ENCODE measurements at regions not wholly inside any gene's neighbourhood (a gene's known extent, or its start where the extent isn't known, plus 50 kb on each side); places are given as distances from the start of the nearest gene placed in this dataset.
"Not testable (repeated sequence)": the region's sequence is repeated elsewhere in the genome, so short reads cannot be mapped to it uniquely, and the experiment has no call there.

DNA sequence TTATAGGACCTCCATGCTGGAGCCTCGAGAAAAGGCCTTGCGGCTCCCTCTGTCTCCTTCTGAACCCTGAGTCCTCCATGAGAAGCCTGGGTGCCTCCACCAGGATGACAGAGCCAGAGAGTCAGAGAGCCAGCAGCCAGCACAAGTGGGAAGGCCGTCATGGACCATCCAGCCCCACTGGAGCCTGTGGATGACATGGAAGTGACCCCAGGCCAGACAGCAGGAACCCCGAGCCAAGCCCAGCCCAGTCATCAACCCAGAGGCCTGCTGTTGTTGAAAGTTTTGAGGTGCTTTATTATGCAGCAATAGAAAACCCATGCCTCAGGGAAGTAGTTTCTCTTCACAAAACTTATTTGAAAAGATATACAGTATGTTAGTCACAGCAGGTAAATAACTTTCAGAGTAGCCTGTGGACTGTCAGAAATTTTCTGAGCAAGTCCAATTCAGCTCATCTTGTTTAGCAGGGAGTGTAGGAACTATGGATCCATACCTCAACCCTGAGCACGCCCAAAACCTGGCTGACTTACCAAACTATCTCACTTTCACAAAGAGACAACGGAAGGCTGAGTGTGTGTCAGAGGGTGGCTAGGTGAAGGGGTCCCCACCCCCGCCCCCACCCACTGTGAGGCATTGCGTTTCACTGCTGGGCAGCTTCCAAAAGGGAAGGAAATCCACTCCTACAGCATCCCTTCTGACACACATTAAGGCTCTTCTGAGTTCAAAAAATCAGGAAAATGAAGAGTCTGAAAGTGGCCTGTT lies 79.9 kb upstream of the NDUFV2 start:
- no peaks in the 10 kb centered on the region for H3K27me3 ChIP-seq (ENCODE audit: insufficient read depth, low read length, poor library complexity)
- H3K36me3 ChIP-seq (ENCODE audit: control insufficient read depth, insufficient read depth, low read length) = no peaks in the 10 kb centered on the region
- H3K9ac ChIP-seq (ENCODE audit: low read length) = no peak overlapping the region
- no peak overlapping the region for H3K4me3 ChIP-seq (ENCODE audit: low read length)
- no peak overlapping the region for H3K4me2 ChIP-seq (ENCODE audit: low read length)
- no peak overlapping the region for H2AK5ac ChIP-seq (ENCODE audit: low read length)
- peak overlapping the region; percentile 20 for H3K4ac ChIP-seq (ENCODE audit: low read depth, low read length)
- WGBS (ENCODE audit: extremely low coverage, insufficient coverage, low lambda C conversion rate) = no CpG with 5 or more reads among the region's 8 CpGs
- H2BK15ac ChIP-seq (replicated peaks; ENCODE audit: low read depth) = peak overlapping the region; percentile 85
- no peak overlapping the region for H4K8ac ChIP-seq (ENCODE audit: low read depth, low read length)
- no peak overlapping the region for H3K27ac ChIP-seq (ENCODE audit: low read depth, low read length)
- DNase-seq = no peak
- H3K18ac ChIP-seq (ENCODE audit: low read length) = no peak overlapping the region
- H2BK120ac ChIP-seq (ENCODE audit: low read depth, low read length) = no peak overlapping the region
- H3K79me1 ChIP-seq (ENCODE audit: low read length) = no peaks in the 10 kb centered on the region
- no peak overlapping the region for H2BK5ac ChIP-seq (ENCODE audit: low read length)
- H3K23ac ChIP-seq (ENCODE audit: low read length) = no peak overlapping the region
- H3K4me1 ChIP-seq (ENCODE audit: control insufficient read depth, low read depth, low read length) = no peaks in the 10 kb centered on the region
- H3K56ac ChIP-seq (ENCODE audit: low read length) = no peak overlapping the region
- no peaks in the 10 kb centered on the region for H3K79me2 ChIP-seq (ENCODE audit: control insufficient read depth, insufficient read depth, low read length)
- no peak overlapping the region for H4K5ac ChIP-seq (ENCODE audit: low read length)

DNA sequence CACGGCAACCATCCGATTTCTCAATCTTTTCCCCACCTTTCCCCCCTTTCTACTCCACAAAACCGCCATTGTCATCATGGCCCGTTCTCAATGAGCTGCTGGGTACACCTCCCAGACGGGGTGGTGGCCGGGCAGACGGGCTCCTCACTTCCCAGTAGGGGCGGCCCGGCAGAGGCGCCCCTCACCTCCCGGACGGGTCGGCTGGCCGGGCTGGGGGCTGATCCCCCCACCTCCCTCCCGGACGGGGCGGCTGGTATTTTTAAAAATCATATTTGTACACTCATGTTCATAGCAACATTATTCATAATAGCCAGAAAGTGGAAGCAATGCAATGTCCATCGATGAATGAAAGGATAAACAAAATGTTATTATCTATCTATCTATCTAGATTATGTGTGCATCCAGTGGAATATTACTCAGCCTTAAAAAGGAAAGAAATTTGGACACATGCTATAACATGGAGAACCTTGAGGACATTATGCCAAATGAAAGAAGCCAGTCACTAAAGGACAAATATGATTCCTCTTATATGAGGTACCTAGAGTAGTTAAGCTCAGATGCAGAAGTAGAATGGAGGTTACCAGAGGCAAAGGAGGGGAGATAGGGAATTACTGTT lies 78.4 kb upstream of the NDUFV2 start:
- H3K23ac ChIP-seq (ENCODE audit: low read length); H3K18ac ChIP-seq (ENCODE audit: low read length); DNase-seq; H3K79me2 ChIP-seq (ENCODE audit: control insufficient read depth, insufficient read depth, low read length); H4K5ac ChIP-seq (ENCODE audit: low read length); H3K36me3 ChIP-seq (ENCODE audit: control insufficient read depth, insufficient read depth, low read length); H3K27ac ChIP-seq (ENCODE audit: low read depth, low read length); H3K4me2 ChIP-seq (ENCODE audit: low read length); H2AK5ac ChIP-seq (ENCODE audit: low read length); H3K79me1 ChIP-seq (ENCODE audit: low read length); H3K9ac ChIP-seq (ENCODE audit: low read length); H2BK120ac ChIP-seq (ENCODE audit: low read depth, low read length); H3K4me3 ChIP-seq (ENCODE audit: low read length); H2BK5ac ChIP-seq (ENCODE audit: low read length); H3K4ac ChIP-seq (ENCODE audit: low read depth, low read length); H3K4me1 ChIP-seq (ENCODE audit: control insufficient read depth, low read depth, low read length); H3K56ac ChIP-seq (ENCODE audit: low read length); H2BK15ac ChIP-seq (replicated peaks; ENCODE audit: low read depth); H4K8ac ChIP-seq (ENCODE audit: low read depth, low read length); H3K27me3 ChIP-seq (ENCODE audit: insufficient read depth, low read length, poor library complexity): not testable (repeated sequence)
- no CpG with 5 or more reads among the region's 18 CpGs for WGBS (ENCODE audit: extremely low coverage, insufficient coverage, low lambda C conversion rate)

DNA sequence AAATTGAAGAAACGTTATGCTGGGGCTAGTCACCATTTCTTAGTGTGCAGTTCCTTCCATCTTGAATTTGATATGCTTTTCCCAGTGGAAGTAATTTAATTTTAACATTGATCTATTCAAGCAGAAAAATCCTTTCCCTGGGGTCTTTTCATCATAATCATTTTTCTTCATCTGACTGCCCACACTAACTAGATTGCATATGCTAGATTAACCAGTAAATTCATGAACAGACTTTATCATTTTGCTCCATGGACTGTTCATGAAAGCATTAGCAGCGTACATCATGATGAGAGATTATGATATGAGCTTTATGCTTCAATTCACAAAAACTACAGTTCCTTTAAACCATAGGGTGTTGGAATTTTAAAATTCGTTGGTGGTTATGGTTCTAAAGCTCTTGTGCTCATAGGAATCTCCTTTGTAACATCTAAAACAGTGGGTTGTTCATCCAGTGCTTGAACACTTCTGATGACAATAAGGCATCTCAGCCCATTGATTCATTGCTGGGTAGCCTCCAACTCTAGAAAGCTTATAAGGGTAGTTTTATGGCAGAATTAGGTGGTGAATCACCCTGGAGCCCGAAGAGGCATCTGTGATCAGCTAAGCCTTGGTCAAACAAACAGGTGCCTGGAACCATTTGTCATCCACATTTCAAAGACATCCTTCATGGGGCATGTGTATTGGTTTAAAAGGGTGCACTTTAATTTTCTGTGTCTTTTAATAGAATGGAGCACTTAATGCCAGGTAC lies 77.2 kb upstream of the NDUFV2 start:
- Histone ChIP-seq H3K4me2 (ENCODE audit: low read length) (no peak overlapping the region), H3K79me1 (ENCODE audit: low read length) (no peaks in the 10 kb centered on the region), H3K4me1 (ENCODE audit: control insufficient read depth, low read depth, low read length) (no peaks in the 10 kb centered on the region), H3K36me3 (ENCODE audit: control insufficient read depth, insufficient read depth, low read length) (no peaks in the 10 kb centered on the region), H2AK5ac (ENCODE audit: low read length) (no peak overlapping the region), H4K8ac (ENCODE audit: low read depth, low read length) (no peak overlapping the region), H3K23ac (ENCODE audit: low read length) (no peak overlapping the region), H2BK15ac (replicated peaks; ENCODE audit: low read depth) (no peak overlapping the region), H3K9ac (ENCODE audit: low read length) (no peak overlapping the region), H3K27ac (ENCODE audit: low read depth, low read length) (no peak overlapping the region), H2BK5ac (ENCODE audit: low read length) (no peak overlapping the region), H3K27me3 (ENCODE audit: insufficient read depth, low read length, poor library complexity) (no peaks in the 10 kb centered on the region), H2BK120ac (ENCODE audit: low read depth, low read length) (no peak overlapping the region), H3K79me2 (ENCODE audit: control insufficient read depth, insufficient read depth, low read length) (no peaks in the 10 kb centered on the region), H3K18ac (ENCODE audit: low read length) (no peak overlapping the region), H3K4me3 (ENCODE audit: low read length) (no peak overlapping the region), H3K56ac (ENCODE audit: low read length) (no peak overlapping the region), H4K5ac (ENCODE audit: low read length) (no peak overlapping the region), H3K4ac (ENCODE audit: low read depth, low read length) (no peak overlapping the region)
- WGBS (ENCODE audit: extremely low coverage, insufficient coverage, low lambda C conversion rate) = no CpG with 5 or more reads among the region's 4 CpGs
- no peak for DNase-seq

DNA sequence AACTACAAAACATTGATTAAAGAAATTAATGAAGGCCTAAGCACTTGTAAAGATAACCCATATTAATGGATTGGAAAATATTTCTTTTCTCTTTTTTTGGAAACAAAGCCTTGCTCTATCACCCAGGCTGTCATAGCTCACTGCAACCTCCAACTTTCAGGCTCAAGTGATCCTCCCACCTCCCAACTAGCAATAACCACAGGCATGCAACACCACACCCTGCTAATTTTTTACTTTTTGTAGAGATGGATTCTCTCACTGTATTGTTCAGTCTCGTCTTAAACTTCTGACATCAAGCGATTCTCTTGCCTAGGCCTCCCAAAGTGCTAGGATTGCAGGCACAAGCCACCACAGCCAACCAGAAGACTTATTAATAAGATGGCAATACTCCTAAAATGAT lies 73.4 kb upstream of the NDUFV2 start:
- no peaks in the 10 kb centered on the region for H3K36me3 ChIP-seq (ENCODE audit: control insufficient read depth, insufficient read depth, low read length)

DNA sequence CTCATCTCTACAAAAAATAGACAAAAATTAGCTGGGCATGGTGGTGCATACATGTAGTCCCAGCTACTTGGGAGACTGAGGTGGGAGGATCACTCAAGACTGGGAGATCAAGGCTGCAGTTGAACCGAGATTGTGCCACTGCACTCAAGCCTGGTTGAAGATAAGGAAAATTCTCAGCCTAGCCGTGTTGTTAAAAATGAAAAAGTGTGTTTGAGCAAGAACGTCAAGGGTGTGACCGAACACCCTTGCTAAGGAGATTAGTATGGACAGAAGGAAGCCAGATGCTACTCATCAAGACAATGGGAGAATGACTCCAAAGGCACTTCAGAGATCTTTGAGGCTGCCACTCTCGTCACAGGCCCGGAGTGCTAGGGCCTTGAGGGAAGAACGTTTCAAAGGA lies 70.0 kb upstream of the NDUFV2 start:
- no peak overlapping the region for H3K4me3 ChIP-seq (ENCODE audit: low read length)

More for the DNA sequence above, 73.4 kb upstream of the NDUFV2 start:
- Histone ChIP-seq H2BK5ac (ENCODE audit: low read length) (no peak overlapping the region), H3K27me3 (ENCODE audit: insufficient read depth, low read length, poor library complexity) (no peaks in the 10 kb centered on the region), H2BK15ac (replicated peaks; ENCODE audit: low read depth) (no peak overlapping the region), H3K56ac (ENCODE audit: low read length) (no peak overlapping the region), H3K4me3 (ENCODE audit: low read length) (no peak overlapping the region), H3K23ac (ENCODE audit: low read length) (no peak overlapping the region), H3K4ac (ENCODE audit: low read depth, low read length) (no peak overlapping the region), H3K9ac (ENCODE audit: low read length) (no peak overlapping the region), H4K8ac (ENCODE audit: low read depth, low read length) (no peak overlapping the region), H3K27ac (ENCODE audit: low read depth, low read length) (no peak overlapping the region), H3K4me1 (ENCODE audit: control insufficient read depth, low read depth, low read length) (no peaks in the 10 kb centered on the region), H2BK120ac (ENCODE audit: low read depth, low read length) (no peak overlapping the region), H3K4me2 (ENCODE audit: low read length) (no peak overlapping the region), H3K79me2 (ENCODE audit: control insufficient read depth, insufficient read depth, low read length) (no peaks in the 10 kb centered on the region), H4K5ac (ENCODE audit: low read length) (no peak overlapping the region), H3K18ac (ENCODE audit: low read length) (no peak overlapping the region), H2AK5ac (ENCODE audit: low read length) (no peak overlapping the region), H3K79me1 (ENCODE audit: low read length) (no peaks in the 10 kb centered on the region)
- no CpG with 5 or more reads among the region's 2 CpGs for WGBS (ENCODE audit: extremely low coverage, insufficient coverage, low lambda C conversion rate)
- DNase-seq = no peak

More for the DNA sequence above, 70.0 kb upstream of the NDUFV2 start:
- H2BK15ac ChIP-seq (replicated peaks; ENCODE audit: low read depth) = no peak overlapping the region
- no peak overlapping the region for H3K56ac ChIP-seq (ENCODE audit: low read length)
- no CpG with 5 or more reads among the region's 7 CpGs for WGBS (ENCODE audit: extremely low coverage, insufficient coverage, low lambda C conversion rate)
- H3K27me3 ChIP-seq (ENCODE audit: insufficient read depth, low read length, poor library complexity) = no peaks in the 10 kb centered on the region
- no peak overlapping the region for H2BK120ac ChIP-seq (ENCODE audit: low read depth, low read length)
- no peaks in the 10 kb centered on the region for H3K79me2 ChIP-seq (ENCODE audit: control insufficient read depth, insufficient read depth, low read length)
- no peak overlapping the region for H3K9ac ChIP-seq (ENCODE audit: low read length)
- H2AK5ac ChIP-seq (ENCODE audit: low read length) = no peak overlapping the region
- no peaks in the 10 kb centered on the region for H3K36me3 ChIP-seq (ENCODE audit: control insufficient read depth, insufficient read depth, low read length)
- H3K79me1 ChIP-seq (ENCODE audit: low read length) = no peaks in the 10 kb centered on the region
- no peaks in the 10 kb centered on the region for H3K4me1 ChIP-seq (ENCODE audit: control insufficient read depth, low read depth, low read length)
- no peak overlapping the region for H3K27ac ChIP-seq (ENCODE audit: low read depth, low read length)
- H3K18ac ChIP-seq (ENCODE audit: low read length) = no peak overlapping the region
- no peak for DNase-seq
- H3K23ac ChIP-seq (ENCODE audit: low read length) = no peak overlapping the region
- no peak overlapping the region for H4K5ac ChIP-seq (ENCODE audit: low read length)
- no peak overlapping the region for H3K4ac ChIP-seq (ENCODE audit: low read depth, low read length)
- no peak overlapping the region for H2BK5ac ChIP-seq (ENCODE audit: low read length)
- no peak overlapping the region for H4K8ac ChIP-seq (ENCODE audit: low read depth, low read length)
- H3K4me2 ChIP-seq (ENCODE audit: low read length) = no peak overlapping the region
